HG03280 (cell line): ENCODE measurements at regions not wholly inside any gene's neighbourhood (a gene's known extent, or its start where the extent isn't known, plus 50 kb on each side); places are given as distances from the start of the nearest gene placed in this dataset.

ENCODE experiments used
- ATAC-seq: cut with Tn5 transposase; IDR thresholded peaks from one replicate; pipeline ENCODE4 v1.9.1; 2021; ENCODE audit warnings: mild to moderate bottlenecking, moderate library complexity; ENCODE audit not compliant: unreplicated experiment

- ATAC-seq: no peak
Observed at GRCh38 chr16:87252269-87252970, 64.8 kb downstream of the C16orf95 start.
